ENCODE measurements at regions not wholly inside any gene's neighbourhood (a gene's known extent, or its start where the extent isn't known, plus 50 kb on each side); places are given as distances from the start of the nearest gene placed in this dataset.

DNA sequence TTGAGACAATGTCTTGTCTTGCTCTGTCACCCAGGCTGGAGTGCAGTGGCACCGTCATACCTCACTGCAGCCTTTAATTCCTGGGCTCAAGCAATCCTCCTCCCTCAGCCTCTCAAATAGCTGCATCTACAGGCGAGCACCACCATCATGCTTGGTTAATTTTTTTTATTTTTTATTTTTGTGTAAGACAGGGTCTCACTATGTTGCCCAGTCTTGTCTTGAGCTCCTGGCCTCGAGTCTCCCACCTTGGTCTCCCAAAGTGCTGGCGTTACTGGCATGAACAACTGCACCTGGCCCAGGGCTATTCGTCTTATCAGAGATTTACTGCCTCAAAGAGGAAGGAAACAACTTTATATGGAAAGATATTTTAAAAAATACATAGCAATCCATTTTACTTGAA lies 102.8 kb upstream of the NUPR2 start:
- no TSS peak for BruUV-seq (replicated peaks)
- CTCF ChIA-PET = no interaction called here
- Histone ChIP-seq H3K27me3 (replicated peaks; ENCODE audit: insufficient read depth, low read depth, low read length, poor library complexity) (no peaks in the 10 kb centered on the region), H3K4me1 (ENCODE audit: insufficient read depth, low read length, poor library complexity, severe bottlenecking) (no peaks in the 10 kb centered on the region), H3K9me3 (ENCODE audit: low read depth, low read length, poor library complexity, severe bottlenecking) (peaks cover 16% of the 10 kb centered on the region), H3K27ac (ENCODE audit: low read depth, low read length, poor library complexity, severe bottlenecking) (no peak overlapping the region), H3K36me3 (ENCODE audit: insufficient read depth, low read length, poor library complexity, severe bottlenecking) (no peaks in the 10 kb centered on the region), H3K4me3 (ENCODE audit: low read depth, low read length, poor library complexity, severe bottlenecking) (no peak overlapping the region)
- no peak for DNase-seq (ENCODE audit: low spot score)
- intact Hi-C loops (cut with micrococcal nuclease; ENCODE audit: unreplicated experiment) = no loop called here
- POLR2A ChIA-PET (ENCODE audit: low non-redundant PET) = no interaction called here
- TF ChIP-seq EZH2 (IDR thresholded peaks at IDR 0.05; ENCODE audit: borderline replicate concordance, low read depth, low read length, poor library complexity, severe bottlenecking) = no peak

DNA sequence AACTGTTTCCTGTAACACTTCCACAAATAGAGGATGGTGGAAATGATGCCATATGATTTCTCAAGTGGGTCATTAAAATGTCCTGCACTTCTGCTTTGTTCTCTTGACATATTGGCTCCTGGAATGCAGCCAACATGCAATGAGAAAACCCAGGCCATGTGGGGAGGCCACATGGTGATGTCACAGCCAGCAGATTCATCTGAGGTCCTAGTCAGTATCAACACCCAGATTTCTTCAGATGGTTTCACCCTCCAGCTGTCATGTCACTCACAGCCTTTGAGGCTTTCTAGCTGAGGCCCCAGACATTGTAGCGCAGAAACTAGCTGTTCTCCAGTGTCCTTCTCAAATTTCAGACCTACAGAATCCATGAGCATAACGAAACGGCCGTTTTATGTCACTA lies 102.3 kb upstream of the NUPR2 start:
- intact Hi-C loops (cut with micrococcal nuclease; ENCODE audit: unreplicated experiment) = no loop called here
- Histone ChIP-seq H3K9me3 (ENCODE audit: low read depth, low read length, poor library complexity, severe bottlenecking) (peaks cover 16% of the 10 kb centered on the region), H3K4me3 (ENCODE audit: low read depth, low read length, poor library complexity, severe bottlenecking) (no peak overlapping the region), H3K36me3 (ENCODE audit: insufficient read depth, low read length, poor library complexity, severe bottlenecking) (no peaks in the 10 kb centered on the region), H3K4me1 (ENCODE audit: insufficient read depth, low read length, poor library complexity, severe bottlenecking) (no peaks in the 10 kb centered on the region), H3K27me3 (replicated peaks; ENCODE audit: insufficient read depth, low read depth, low read length, poor library complexity) (no peaks in the 10 kb centered on the region), H3K27ac (ENCODE audit: low read depth, low read length, poor library complexity, severe bottlenecking) (no peak overlapping the region)
- ChIA-PET CTCF (no interaction called here), POLR2A (ENCODE audit: low non-redundant PET) (no interaction called here)
- BruUV-seq (replicated peaks) = no TSS peak
- DNase-seq (ENCODE audit: low spot score) = no peak
- TF ChIP-seq, protein P1, sequence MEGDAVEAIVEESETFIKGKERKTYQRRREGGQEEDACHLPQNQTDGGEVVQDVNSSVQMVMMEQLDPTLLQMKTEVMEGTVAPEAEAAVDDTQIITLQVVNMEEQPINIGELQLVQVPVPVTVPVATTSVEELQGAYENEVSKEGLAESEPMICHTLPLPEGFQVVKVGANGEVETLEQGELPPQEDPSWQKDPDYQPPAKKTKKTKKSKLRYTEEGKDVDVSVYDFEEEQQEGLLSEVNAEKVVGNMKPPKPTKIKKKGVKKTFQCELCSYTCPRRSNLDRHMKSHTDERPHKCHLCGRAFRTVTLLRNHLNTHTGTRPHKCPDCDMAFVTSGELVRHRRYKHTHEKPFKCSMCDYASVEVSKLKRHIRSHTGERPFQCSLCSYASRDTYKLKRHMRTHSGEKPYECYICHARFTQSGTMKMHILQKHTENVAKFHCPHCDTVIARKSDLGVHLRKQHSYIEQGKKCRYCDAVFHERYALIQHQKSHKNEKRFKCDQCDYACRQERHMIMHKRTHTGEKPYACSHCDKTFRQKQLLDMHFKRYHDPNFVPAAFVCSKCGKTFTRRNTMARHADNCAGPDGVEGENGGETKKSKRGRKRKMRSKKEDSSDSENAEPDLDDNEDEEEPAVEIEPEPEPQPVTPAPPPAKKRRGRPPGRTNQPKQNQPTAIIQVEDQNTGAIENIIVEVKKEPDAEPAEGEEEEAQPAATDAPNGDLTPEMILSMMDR (conservative IDR thresholded peaks at IDR 0.05; ENCODE audit: low read depth, low read length) = no peak
- TF ChIP-seq EZH2 (IDR thresholded peaks at IDR 0.05; ENCODE audit: borderline replicate concordance, low read depth, low read length, poor library complexity, severe bottlenecking) = no peak

DNA sequence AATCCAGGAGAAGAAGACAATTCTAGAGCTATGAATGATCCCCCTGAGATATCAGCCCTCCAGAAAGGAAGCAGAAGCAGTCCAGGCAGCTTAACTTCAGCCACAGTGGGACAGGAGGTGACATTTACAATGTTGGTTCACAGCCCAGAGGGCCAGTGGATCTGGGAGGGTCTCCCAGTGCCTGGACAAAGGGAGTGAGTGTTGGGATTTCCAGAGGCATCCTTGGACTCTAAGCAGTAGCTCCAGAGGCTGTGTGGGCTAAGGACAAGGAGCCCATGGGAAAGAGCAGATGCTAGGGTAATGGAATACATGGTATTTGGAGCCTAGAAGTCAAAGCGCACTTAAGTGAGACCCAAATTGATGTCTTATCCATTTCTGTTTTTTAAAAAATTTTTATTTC lies 97.4 kb upstream of the NUPR2 start:
- intact Hi-C loops (cut with micrococcal nuclease; ENCODE audit: unreplicated experiment) = no loop called here
- no peaks in the 10 kb centered on the region for H3K36me3 ChIP-seq (ENCODE audit: insufficient read depth, low read length, poor library complexity, severe bottlenecking)
- TF ChIP-seq EZH2 (IDR thresholded peaks at IDR 0.05; ENCODE audit: borderline replicate concordance, low read depth, low read length, poor library complexity, severe bottlenecking) = no peak
- TF ChIP-seq, protein P1 (conservative IDR thresholded peaks at IDR 0.05; ENCODE audit: low read depth, low read length) = no peak
- BruUV-seq (replicated peaks) = no TSS peak
- H3K4me1 ChIP-seq (ENCODE audit: insufficient read depth, low read length, poor library complexity, severe bottlenecking) = no peaks in the 10 kb centered on the region
- ChIA-PET POLR2A (ENCODE audit: low non-redundant PET) (no interaction called here), CTCF (no interaction called here)
- no peak overlapping the region for H3K27ac ChIP-seq (ENCODE audit: low read depth, low read length, poor library complexity, severe bottlenecking)
- no peak overlapping the region for H3K4me3 ChIP-seq (ENCODE audit: low read depth, low read length, poor library complexity, severe bottlenecking)
- H3K9me3 ChIP-seq (ENCODE audit: low read depth, low read length, poor library complexity, severe bottlenecking) = peaks cover 21% of the 10 kb centered on the region
- no peak for DNase-seq (ENCODE audit: low spot score)
- no peaks in the 10 kb centered on the region for H3K27me3 ChIP-seq (replicated peaks; ENCODE audit: insufficient read depth, low read depth, low read length, poor library complexity)

DNA sequence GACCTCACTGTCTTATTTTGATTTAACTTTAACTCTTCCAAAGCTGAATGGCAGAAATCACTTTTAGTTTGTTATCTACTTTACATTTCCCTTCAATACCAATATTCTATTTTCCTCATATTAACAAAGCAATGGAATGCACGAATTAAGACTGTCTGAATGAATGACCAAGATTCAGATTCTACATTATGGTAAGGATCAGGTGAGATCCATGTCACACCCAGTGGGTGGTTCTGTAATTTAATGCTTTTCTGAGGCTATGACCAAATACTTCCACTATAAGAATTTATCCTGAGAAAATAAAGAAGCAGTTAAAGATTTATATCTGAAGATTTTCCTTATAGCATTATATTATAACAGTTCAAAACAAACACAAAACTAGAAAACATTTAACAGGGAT lies 90.2 kb upstream of the NUPR2 start:
- Histone ChIP-seq H3K27me3 (replicated peaks; ENCODE audit: insufficient read depth, low read depth, low read length, poor library complexity) (no peaks in the 10 kb centered on the region), H3K27ac (ENCODE audit: low read depth, low read length, poor library complexity, severe bottlenecking) (no peak overlapping the region), H3K9me3 (ENCODE audit: low read depth, low read length, poor library complexity, severe bottlenecking) (peaks cover 5% of the 10 kb centered on the region), H3K4me3 (ENCODE audit: low read depth, low read length, poor library complexity, severe bottlenecking) (no peak overlapping the region), H3K4me1 (ENCODE audit: insufficient read depth, low read length, poor library complexity, severe bottlenecking) (no peaks in the 10 kb centered on the region), H3K36me3 (ENCODE audit: insufficient read depth, low read length, poor library complexity, severe bottlenecking) (no peaks in the 10 kb centered on the region)
- POLR2A ChIA-PET (ENCODE audit: low non-redundant PET) = no interaction called here
- CTCF ChIA-PET = no interaction called here
- intact Hi-C loops (cut with micrococcal nuclease; ENCODE audit: unreplicated experiment) = no loop called here
- DNase-seq (ENCODE audit: low spot score) = no peak
- no peak for TF ChIP-seq EZH2 (IDR thresholded peaks at IDR 0.05; ENCODE audit: borderline replicate concordance, low read depth, low read length, poor library complexity, severe bottlenecking)
- TF ChIP-seq, protein P1 (conservative IDR thresholded peaks at IDR 0.05; ENCODE audit: low read depth, low read length) = no peak
- BruUV-seq (replicated peaks) = no TSS peak

Data from A673 (cell line).